ENCODE measurements at regions not wholly inside any gene's neighbourhood (a gene's known extent, or its start where the extent isn't known, plus 50 kb on each side); places are given as distances from the start of the nearest gene placed in this dataset.
A peak's percentile ranks its signal among the peaks of the same experiment; 100 is the strongest.

DNA sequence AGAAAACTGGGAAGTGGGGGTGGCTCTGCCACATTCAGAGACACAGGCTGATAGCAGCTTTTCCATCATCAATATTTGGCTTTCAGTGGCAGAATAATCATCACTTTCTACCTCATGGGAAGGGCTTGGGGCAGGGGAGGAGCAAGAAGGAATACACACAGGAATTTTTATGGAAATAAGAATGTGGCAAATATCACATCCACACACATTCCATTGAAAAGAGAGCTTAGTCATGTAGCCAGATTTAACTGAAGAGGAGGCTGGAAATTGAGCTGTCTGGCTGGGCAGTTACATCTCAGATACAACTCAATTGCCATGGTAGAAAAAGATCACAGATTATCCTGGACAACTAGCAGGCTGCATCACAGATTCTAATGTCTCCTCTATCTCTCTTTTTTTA, 1474.0 kb upstream of the ACVR2A start:
- no peaks in the 10 kb centered on the region for H3K36me3 Mint-ChIP-seq (ENCODE audit: insufficient read depth)
- peaks cover 24% of the 10 kb centered on the region for H3K9me3 Mint-ChIP-seq (ENCODE audit: low read depth)
- peak overlapping the region; percentile 72 for H3K27ac Mint-ChIP-seq
- no peak overlapping the region for H3K4me3 Mint-ChIP-seq (ENCODE audit: low read depth)
- peaks cover 8% of the 10 kb centered on the region for H3K4me1 Mint-ChIP-seq (ENCODE audit: low read depth)
- TF ChIP-seq, protein P1, sequence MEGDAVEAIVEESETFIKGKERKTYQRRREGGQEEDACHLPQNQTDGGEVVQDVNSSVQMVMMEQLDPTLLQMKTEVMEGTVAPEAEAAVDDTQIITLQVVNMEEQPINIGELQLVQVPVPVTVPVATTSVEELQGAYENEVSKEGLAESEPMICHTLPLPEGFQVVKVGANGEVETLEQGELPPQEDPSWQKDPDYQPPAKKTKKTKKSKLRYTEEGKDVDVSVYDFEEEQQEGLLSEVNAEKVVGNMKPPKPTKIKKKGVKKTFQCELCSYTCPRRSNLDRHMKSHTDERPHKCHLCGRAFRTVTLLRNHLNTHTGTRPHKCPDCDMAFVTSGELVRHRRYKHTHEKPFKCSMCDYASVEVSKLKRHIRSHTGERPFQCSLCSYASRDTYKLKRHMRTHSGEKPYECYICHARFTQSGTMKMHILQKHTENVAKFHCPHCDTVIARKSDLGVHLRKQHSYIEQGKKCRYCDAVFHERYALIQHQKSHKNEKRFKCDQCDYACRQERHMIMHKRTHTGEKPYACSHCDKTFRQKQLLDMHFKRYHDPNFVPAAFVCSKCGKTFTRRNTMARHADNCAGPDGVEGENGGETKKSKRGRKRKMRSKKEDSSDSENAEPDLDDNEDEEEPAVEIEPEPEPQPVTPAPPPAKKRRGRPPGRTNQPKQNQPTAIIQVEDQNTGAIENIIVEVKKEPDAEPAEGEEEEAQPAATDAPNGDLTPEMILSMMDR (IDR thresholded peaks at IDR 0.05; ENCODE audit: unreplicated experiment): no peak
- H3K27me3 Mint-ChIP-seq: no peaks in the 10 kb centered on the region
- DNase-seq (ENCODE audit: low spot score, unreplicated experiment): no peak

DNA sequence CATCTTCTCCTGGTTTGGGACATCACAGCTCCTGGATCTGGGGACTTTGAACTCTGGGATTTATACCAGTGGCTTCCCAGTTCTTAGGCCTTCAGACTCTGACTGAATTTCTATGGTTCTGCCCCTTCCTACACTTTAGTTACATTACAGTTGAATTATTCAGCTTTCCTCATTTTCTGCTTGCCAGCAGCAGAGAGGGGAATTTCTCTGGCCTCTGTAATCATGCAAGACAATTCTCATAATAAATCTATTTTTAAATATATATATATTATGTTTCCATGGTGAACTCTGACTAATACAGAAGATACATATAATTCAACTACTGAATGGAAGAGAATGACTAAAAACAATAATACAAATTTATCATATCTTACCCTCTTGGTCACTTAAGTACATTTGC, 1478.6 kb upstream of the ACVR2A start:
- H3K9me3 Mint-ChIP-seq (ENCODE audit: low read depth): peaks cover 16% of the 10 kb centered on the region
- no peak overlapping the region for H3K27ac Mint-ChIP-seq
- no peak overlapping the region for H3K4me3 Mint-ChIP-seq (ENCODE audit: low read depth)
- no peaks in the 10 kb centered on the region for H3K27me3 Mint-ChIP-seq
- H3K4me1 Mint-ChIP-seq (ENCODE audit: low read depth): peaks cover 8% of the 10 kb centered on the region
- TF ChIP-seq, protein P1 (IDR thresholded peaks at IDR 0.05; ENCODE audit: unreplicated experiment): no peak
- no peak for DNase-seq (ENCODE audit: low spot score, unreplicated experiment)
- no peaks in the 10 kb centered on the region for H3K36me3 Mint-ChIP-seq (ENCODE audit: insufficient read depth)

DNA sequence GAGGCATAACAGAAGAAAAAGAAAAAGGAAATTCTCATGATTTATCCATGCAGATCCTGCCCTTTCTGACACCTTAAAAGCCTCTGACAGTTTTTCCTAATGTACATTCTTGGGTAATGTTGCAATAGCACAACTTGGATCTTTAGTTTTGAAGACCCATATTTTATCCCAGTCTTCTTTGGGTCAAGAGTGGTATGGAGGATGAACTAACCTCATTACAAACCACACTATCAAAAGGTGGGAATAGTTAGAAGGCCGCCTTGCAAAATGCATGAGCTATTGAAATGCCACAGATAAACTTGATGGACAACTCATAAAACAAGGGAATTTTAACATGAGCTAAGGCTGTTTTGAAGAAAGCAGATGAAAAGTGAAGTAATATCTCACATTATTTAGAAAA, 1479.8 kb upstream of the ACVR2A start:
- H3K27me3 Mint-ChIP-seq: no peaks in the 10 kb centered on the region
- TF ChIP-seq, protein P1 (IDR thresholded peaks at IDR 0.05; ENCODE audit: unreplicated experiment): no peak
- H3K4me1 Mint-ChIP-seq (ENCODE audit: low read depth): peaks cover 1% of the 10 kb centered on the region
- H3K9me3 Mint-ChIP-seq (ENCODE audit: low read depth): peaks cover 10% of the 10 kb centered on the region
- no peak overlapping the region for H3K4me3 Mint-ChIP-seq (ENCODE audit: low read depth)
- DNase-seq (ENCODE audit: low spot score, unreplicated experiment): no peak
- H3K36me3 Mint-ChIP-seq (ENCODE audit: insufficient read depth): no peaks in the 10 kb centered on the region
- H3K27ac Mint-ChIP-seq: no peak overlapping the region

DNA sequence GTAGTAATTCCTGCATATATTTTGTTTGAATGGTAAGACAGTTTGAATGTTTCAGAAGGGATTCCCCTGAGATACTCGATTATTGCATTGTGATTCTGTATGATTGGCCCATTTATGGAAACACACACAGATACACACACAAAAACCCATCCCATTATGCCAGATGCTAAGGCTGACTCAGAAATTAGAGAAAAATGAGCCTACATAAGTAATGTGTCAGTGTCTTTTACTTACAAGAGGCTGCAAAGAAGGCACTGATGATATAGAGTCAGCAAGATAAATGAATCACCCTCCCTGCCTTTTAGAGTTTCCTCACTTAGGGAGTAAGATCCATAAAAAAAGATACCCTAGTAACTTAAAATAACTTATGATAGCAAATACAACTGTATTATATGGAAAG, 1481.1 kb upstream of the ACVR2A start:
- Mint-ChIP-seq H3K4me3 (ENCODE audit: low read depth) (no peak overlapping the region), H3K9me3 (ENCODE audit: low read depth) (peaks cover 4% of the 10 kb centered on the region), H3K27me3 (no peaks in the 10 kb centered on the region), H3K36me3 (ENCODE audit: insufficient read depth) (no peaks in the 10 kb centered on the region), H3K4me1 (ENCODE audit: low read depth) (peaks cover 1% of the 10 kb centered on the region), H3K27ac (no peak overlapping the region)
- DNase-seq (ENCODE audit: low spot score, unreplicated experiment): no peak
- TF ChIP-seq, protein P1 (IDR thresholded peaks at IDR 0.05; ENCODE audit: unreplicated experiment): no peak

DNA sequence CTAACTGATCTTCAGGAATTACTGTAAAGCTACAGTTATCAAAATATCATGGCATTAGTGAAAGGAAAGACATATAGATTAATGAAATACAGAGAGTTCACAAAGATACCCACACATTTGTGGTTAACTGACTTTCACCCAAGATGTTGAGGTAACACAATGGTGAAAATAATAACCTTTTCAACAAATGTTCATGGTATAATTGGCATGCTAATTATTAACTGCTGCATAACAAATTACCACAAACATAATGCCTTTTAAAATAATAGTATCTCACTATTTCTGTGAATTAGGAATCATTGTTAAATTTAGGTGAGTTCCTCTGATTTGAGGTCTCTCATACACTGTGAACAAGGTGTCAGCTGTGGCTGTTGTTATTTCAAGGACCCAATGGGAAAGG, 1493.1 kb upstream of the ACVR2A start:
- H3K4me3 Mint-ChIP-seq (ENCODE audit: low read depth): no peak overlapping the region
- H3K9me3 Mint-ChIP-seq (ENCODE audit: low read depth): no peaks in the 10 kb centered on the region
- H3K36me3 Mint-ChIP-seq (ENCODE audit: insufficient read depth): no peaks in the 10 kb centered on the region
- DNase-seq (ENCODE audit: low spot score, unreplicated experiment): no peak
- TF ChIP-seq, protein P1 (IDR thresholded peaks at IDR 0.05; ENCODE audit: unreplicated experiment): no peak
- no peaks in the 10 kb centered on the region for H3K27me3 Mint-ChIP-seq
- H3K27ac Mint-ChIP-seq: no peak overlapping the region
- H3K4me1 Mint-ChIP-seq (ENCODE audit: low read depth): no peaks in the 10 kb centered on the region

All from progenitor cell of endocrine pancreas (in vitro differentiated cells).